GM12865 (cell line): ENCODE measurements at regions not wholly inside any gene's neighbourhood (a gene's known extent, or its start where the extent isn't known, plus 50 kb on each side); places are given as distances from the start of the nearest gene placed in this dataset.
A peak's percentile ranks its signal among the peaks of the same experiment; 100 is the strongest.

Experiments
- DNase-seq: peaks from one replicate; pipeline ENCODE4 v3.0.0; 2010; ENCODE audit warnings: low read depth
- H3K4me3 ChIP-seq: 2 replicates; pipeline ENCODE4 v1.5.1; 2011; ENCODE audit warnings: mild to moderate bottlenecking, low read depth, low read length, control low read depth
- CTCF ChIP-seq: IDR thresholded peaks from 2 replicates; pipeline ENCODE4 v1.5.1; 2011; ENCODE audit warnings: low read length, control low read depth, low read depth, inconsistent platforms; ENCODE audit not compliant: insufficient read depth; ENCODE audit errors: missing control alignments

- no peak overlapping the region for H3K4me3 ChIP-seq
- no peak for DNase-seq
- TF ChIP-seq CTCF = no peak
Observed at GRCh38 chr4:77220828-77221613, 64.0 kb downstream of the CCNG2 start.

GRCh38 chr4:77225022-77225421, 68.0 kb downstream of the CCNG2 start:
- H3K4me3 ChIP-seq = no peak overlapping the region
- peak; percentile 5 for DNase-seq
- no peak for TF ChIP-seq CTCF

DNA sequence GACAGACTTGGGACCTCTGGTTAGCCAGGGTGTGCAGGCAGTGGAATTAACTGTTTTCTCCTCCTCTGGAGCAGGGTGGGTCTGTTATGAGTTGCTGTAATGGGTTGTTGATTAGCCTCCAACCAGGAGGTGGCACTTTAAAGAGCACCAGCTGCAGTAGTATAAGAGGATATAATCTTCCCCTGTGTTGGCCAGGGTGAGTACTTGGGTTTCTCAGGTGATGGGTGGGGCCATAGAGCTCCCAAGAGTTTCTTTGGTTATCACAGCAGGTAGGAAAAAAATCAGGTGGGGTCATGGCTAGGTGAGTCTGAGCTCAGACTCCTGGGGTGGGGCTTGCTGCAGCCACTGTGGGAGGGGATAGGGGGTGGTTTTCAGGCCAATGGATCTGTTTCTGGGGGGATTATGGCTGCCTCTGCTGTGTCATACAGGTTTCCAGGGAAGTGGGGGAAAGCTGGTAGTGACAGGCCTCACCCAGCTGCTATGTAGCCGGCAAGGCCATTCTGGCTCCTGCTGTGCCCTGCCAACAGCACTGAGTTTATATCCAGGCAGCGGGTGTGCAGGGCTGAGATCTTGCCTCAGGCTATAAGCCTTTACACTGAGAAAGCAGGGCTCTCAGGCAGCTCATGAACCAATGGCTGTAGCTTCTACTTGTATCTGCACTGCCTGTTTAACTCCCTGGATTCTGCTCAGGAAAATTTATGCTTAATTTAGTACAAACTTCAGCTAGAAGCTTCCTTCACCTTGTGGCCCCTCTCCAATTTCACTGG, 70.1 kb downstream of the CCNG2 start:
- TF ChIP-seq CTCF = no peak
- no peak for DNase-seq
- H3K4me3 ChIP-seq = no peak overlapping the region

- no peak for TF ChIP-seq CTCF
- no peak overlapping the region for H3K4me3 ChIP-seq
- DNase-seq = no peak
Observed at GRCh38 chr4:77229433-77229832, 72.4 kb downstream of the CCNG2 start.

GRCh38 chr4:77232653-77233052, 75.6 kb downstream of the CCNG2 start:
- TF ChIP-seq CTCF = no peak
- H3K4me3 ChIP-seq = no peak overlapping the region
- no peak for DNase-seq

- peak; percentile 24 for DNase-seq
- no peak overlapping the region for H3K4me3 ChIP-seq
- no peak for TF ChIP-seq CTCF
Observed at GRCh38 chr4:77235289-77235854, 78.4 kb downstream of the CCNG2 start.
